ENCODE measurements at regions not wholly inside any gene's neighbourhood (a gene's known extent, or its start where the extent isn't known, plus 50 kb on each side); places are given as distances from the start of the nearest gene placed in this dataset.

GRCh38 chr17:5781236-5781927, 197.1 kb upstream of the NLRP1 start:
- H3K4me3 ChIP-seq (ENCODE audit: low read depth, low read length) = no peak overlapping the region
- DNase-seq (ENCODE audit: low read depth) = no peak
- TF ChIP-seq CTCF (IDR thresholded peaks at IDR 0.05; ENCODE audit: low read depth, low read length, missing control alignments) = no peak

DNA sequence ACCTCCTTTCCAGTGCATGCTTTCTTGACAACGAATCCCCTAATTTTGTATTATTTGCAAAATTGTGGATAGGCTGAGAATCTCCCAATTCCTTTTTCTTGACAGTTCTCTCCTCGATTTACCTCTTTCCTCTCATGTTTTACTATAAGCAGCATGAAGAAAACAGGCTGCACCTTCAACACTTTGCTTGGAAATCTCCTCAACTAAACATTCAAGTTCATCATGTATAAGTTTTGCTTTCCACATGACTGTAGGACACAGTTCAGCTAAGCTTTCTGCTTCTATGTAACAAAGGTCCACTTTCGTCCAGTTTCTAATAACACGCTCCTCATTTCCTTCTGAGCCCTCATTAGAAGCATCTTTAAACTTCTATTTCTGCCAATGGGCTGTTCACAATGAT, 199.0 kb upstream of the NLRP1 start:
- no peak for TF ChIP-seq CTCF (IDR thresholded peaks at IDR 0.05; ENCODE audit: low read depth, low read length, missing control alignments)
- H3K4me3 ChIP-seq (ENCODE audit: low read depth, low read length) = no peak overlapping the region
- DNase-seq (ENCODE audit: low read depth) = no peak

DNA sequence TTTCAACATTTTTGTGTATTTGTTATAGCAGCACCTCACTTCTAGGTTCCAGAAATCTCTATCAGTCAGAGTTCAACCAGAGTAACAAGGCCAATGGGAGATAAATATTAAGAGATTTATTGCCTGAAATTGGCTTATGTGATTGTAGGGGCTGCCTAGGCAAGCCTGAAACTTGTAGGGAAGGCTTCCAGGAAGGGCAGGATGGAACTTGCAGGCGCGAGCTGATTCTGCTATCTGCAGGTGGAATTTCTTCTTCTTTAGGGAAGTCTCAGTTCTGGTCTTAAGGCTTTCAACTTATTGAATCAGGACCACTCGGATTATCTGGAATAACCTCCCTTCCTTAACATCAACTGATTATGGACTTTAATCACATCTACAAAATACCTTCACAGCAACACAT, 199.5 kb upstream of the NLRP1 start:
- no peak overlapping the region for H3K4me3 ChIP-seq (ENCODE audit: low read depth, low read length)
- no peak for TF ChIP-seq CTCF (IDR thresholded peaks at IDR 0.05; ENCODE audit: low read depth, low read length, missing control alignments)
- DNase-seq (ENCODE audit: low read depth) = no peak

DNA sequence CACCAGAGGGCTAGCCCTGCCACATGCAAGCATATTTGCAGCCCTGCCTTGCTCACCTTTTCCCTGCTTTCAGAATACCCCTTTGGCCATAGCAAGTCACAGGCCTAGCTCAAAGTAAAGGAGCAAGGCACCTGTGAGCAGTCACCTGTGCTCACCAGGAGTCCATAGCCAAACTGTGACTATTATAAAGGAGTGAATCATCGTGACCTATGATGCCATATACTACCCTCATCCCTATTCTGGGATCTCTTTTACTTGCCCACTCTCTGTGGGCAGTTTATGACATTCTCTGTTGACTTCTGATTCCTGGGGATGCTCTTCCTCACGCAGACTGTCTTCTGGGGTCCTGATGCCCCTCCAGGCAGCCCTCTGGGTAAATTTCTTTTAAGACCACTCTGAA, 200.5 kb upstream of the NLRP1 start:
- DNase-seq (ENCODE audit: low read depth) = no peak
- no peak for TF ChIP-seq CTCF (IDR thresholded peaks at IDR 0.05; ENCODE audit: low read depth, low read length, missing control alignments)
- H3K4me3 ChIP-seq (ENCODE audit: low read depth, low read length) = no peak overlapping the region

DNA sequence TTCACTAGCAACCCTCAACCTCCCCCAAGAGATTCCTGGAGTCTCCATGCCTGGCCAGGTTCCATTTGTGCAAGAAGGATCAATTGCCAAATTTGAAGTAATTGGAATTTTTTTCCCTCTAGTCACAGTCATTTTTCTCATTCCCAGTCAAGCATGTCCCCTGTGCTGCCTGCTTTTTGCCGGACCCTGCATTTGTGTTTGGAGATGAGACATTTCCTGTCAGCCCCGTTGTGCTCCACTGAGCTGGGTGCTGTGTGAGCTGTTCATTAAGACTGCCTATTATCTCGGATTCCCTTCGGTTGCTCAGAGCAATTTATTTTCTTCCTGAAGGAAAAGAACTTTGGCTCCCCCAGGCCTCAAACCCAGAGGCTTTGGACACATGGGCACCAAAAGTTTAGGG, 201.0 kb upstream of the NLRP1 start:
- TF ChIP-seq CTCF (IDR thresholded peaks at IDR 0.05; ENCODE audit: low read depth, low read length, missing control alignments) = no peak
- no peak for DNase-seq (ENCODE audit: low read depth)
- no peak overlapping the region for H3K4me3 ChIP-seq (ENCODE audit: low read depth, low read length)

DNA sequence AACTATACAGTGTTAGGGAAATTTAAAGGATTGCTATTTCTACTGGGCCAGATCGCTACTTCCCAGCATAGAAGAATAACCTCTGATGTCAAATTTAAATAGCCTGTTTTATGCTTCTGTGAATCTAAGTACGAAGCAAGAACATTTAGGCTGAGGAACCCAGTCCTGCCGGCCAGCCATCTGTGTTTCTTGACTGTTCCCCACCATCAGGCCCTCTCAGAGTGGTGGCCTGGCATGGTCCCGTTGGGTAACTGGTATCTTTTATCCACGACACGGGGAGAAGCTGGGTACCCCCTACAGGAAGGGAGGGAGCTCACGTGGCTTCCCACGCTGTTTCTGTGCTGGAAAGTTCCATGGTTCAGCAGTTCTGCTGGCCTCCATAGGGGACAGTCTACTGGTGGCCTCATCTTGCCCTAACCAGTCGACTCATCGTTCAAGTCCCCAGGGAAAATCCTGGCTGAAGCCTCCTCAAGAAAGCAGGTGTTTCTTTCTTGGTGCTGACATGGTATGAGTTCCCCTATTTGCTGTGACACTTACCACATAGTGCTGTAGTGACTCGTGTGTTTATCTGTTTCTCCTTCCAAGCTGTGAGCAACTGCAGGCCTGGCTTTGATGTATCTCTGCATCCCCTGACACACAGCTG, 201.7 kb upstream of the NLRP1 start:
- peak; percentile 41 for DNase-seq (ENCODE audit: low read depth)
- H3K4me3 ChIP-seq (ENCODE audit: low read depth, low read length) = no peak overlapping the region
- TF ChIP-seq CTCF (IDR thresholded peaks at IDR 0.05; ENCODE audit: low read depth, low read length, missing control alignments) = peak; percentile 20

GRCh38 chr17:5786510-5786875, 202.2 kb upstream of the NLRP1 start:
- H3K4me3 ChIP-seq (ENCODE audit: low read depth, low read length) = no peak overlapping the region
- TF ChIP-seq CTCF (IDR thresholded peaks at IDR 0.05; ENCODE audit: low read depth, low read length, missing control alignments) = no peak
- DNase-seq (ENCODE audit: low read depth) = no peak
